ENCODE measurements at regions not wholly inside any gene's neighbourhood (a gene's known extent, or its start where the extent isn't known, plus 50 kb on each side); places are given as distances from the start of the nearest gene placed in this dataset.

DNA sequence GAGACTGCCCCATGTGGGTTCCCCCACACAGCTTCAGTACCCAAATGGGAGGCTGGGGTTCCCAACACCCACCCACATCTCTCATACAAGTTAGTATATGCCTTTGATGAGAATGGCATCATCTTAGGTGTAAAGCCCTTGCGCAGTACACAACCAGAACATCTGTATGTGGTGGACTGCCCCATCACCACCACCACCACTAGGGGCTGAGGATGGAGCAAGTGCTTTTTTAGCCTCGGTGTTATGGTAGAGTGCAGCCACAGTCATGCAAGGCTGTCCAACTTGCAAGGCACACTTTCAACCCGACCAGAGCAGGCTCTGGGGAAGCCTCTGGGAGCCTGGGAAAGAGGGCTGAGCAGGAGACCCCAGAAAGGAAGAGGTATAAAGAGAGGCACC, 241.2 kb downstream of the TFCP2L1 start:
- Histone ChIP-seq H3K27me3 (no peaks in the 10 kb centered on the region), H3K4me3 (no peak overlapping the region), H3K27ac (no peak overlapping the region), H3K36me3 (no peaks in the 10 kb centered on the region), H3K9me3 (no peaks in the 10 kb centered on the region), H3K4me1 (no peaks in the 10 kb centered on the region)
- ATAC-seq (ENCODE audit: low FRiP score in 2 of 2) (no peak), DNase-seq (no peak)
- WGBS, 2 donors, result 59 to 62% methylated on average over 3 of the region's 3 CpGs
- TF ChIP-seq POLR2A (IDR thresholded peaks at IDR 0.05) (no peak), POLR2AphosphoS5 (IDR thresholded peaks at IDR 0.05) (no peak), EP300 (IDR thresholded peaks at IDR 0.05) (no peak)
- TF ChIP-seq, protein P1, sequence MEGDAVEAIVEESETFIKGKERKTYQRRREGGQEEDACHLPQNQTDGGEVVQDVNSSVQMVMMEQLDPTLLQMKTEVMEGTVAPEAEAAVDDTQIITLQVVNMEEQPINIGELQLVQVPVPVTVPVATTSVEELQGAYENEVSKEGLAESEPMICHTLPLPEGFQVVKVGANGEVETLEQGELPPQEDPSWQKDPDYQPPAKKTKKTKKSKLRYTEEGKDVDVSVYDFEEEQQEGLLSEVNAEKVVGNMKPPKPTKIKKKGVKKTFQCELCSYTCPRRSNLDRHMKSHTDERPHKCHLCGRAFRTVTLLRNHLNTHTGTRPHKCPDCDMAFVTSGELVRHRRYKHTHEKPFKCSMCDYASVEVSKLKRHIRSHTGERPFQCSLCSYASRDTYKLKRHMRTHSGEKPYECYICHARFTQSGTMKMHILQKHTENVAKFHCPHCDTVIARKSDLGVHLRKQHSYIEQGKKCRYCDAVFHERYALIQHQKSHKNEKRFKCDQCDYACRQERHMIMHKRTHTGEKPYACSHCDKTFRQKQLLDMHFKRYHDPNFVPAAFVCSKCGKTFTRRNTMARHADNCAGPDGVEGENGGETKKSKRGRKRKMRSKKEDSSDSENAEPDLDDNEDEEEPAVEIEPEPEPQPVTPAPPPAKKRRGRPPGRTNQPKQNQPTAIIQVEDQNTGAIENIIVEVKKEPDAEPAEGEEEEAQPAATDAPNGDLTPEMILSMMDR (IDR thresholded peaks at IDR 0.05), result no peak

DNA sequence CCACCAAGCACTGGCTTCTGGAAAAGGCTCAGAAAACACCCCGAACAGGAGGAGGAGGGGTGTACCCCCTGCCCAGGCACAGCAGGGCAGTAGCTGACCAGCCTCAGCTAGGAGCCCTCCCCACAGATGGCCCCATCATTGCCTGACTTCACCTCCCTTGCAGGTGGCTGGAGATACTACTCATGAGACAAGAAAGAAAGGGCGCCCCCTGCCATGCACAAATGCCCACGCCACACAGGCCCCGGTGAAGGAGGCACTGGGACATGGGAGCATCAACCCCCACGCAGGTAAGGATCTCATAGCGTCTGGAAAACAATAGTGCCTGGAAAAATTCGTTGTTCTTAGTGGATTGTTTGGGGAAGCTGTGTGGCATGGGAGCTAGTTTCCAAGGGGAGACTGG, 240.6 kb downstream of the TFCP2L1 start:
- H3K27ac ChIP-seq, result no peak overlapping the region
- DNase-seq (no peak), ATAC-seq (ENCODE audit: low FRiP score in 2 of 2) (no peak)
- no peaks in the 10 kb centered on the region for H3K9me3 ChIP-seq
- no peak overlapping the region for H3K4me3 ChIP-seq
- TF ChIP-seq, protein P1 (IDR thresholded peaks at IDR 0.05), result no peak
- TF ChIP-seq POLR2A (IDR thresholded peaks at IDR 0.05) (no peak), EP300 (IDR thresholded peaks at IDR 0.05) (no peak), POLR2AphosphoS5 (IDR thresholded peaks at IDR 0.05) (no peak)
- H3K4me1 ChIP-seq, result no peaks in the 10 kb centered on the region
- WGBS, 2 donors, result 52 to 60% methylated on average over 7 of the region's 7 CpGs
- H3K36me3 ChIP-seq, result no peaks in the 10 kb centered on the region
- H3K27me3 ChIP-seq, result no peaks in the 10 kb centered on the region

DNA sequence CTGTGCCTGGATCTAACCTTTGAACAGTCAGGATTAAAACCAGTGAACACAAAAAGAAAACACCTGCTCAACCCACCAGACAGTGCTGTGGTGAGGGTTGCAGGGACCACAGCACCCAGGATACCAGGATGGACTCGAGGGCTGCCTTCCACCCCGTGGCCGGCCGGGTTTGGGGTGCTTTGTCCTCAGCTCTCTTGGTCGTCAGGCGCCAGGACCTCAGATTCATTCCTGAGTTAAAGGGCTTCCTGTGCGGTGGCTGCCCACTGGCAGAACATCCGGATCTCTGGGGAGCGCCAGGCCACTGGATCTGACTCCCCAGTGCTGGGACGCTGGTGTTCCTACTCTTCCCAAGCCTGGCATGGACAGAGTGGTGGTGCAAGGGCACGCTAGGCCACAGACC, 239.8 kb downstream of the TFCP2L1 start:
- DNase-seq (peak in 1 of 2 donors; percentile 68), ATAC-seq (ENCODE audit: low FRiP score in 2 of 2) (no peak)
- Histone ChIP-seq H3K4me1 (no peaks in the 10 kb centered on the region), H3K27ac (no peak overlapping the region), H3K27me3 (no peaks in the 10 kb centered on the region), H3K9me3 (peaks cover 0 to 3% (median 0%) of the 10 kb centered on the region in 4 donors), H3K4me3 (no peak overlapping the region), H3K36me3 (no peaks in the 10 kb centered on the region)
- TF ChIP-seq POLR2AphosphoS5 (IDR thresholded peaks at IDR 0.05), result no peak
- no peak for TF ChIP-seq POLR2A (IDR thresholded peaks at IDR 0.05)
- WGBS, 2 donors, result 89 to 100% methylated on average over 1 to 11 of the region's 11 CpGs

DNA sequence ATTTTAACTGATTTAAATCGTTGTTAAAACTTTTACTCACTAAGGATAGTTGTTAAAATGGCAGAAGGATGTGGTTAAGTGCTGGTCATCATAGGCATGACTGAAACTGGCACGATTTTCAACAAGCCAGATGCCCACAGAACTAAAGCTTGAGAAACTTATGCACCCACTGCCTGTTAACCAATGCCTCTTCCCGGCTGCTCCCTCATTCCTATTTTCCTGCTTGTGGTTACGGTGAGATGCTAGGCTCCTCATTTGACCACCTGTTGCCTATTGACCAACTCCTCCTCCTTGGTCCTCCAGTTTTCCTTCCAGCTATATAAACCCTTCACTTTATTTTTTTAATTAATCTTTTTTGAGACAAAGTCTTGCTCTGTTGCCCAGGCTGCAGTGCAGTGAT, 238.7 kb downstream of the TFCP2L1 start:
- 62 to 69% methylated on average over 4 of the region's 4 CpGs for WGBS, 2 donors
- TF ChIP-seq, protein P1 (IDR thresholded peaks at IDR 0.05), result no peak
- TF ChIP-seq POLR2A (IDR thresholded peaks at IDR 0.05) (no peak), EP300 (IDR thresholded peaks at IDR 0.05) (no peak), POLR2AphosphoS5 (IDR thresholded peaks at IDR 0.05) (no peak)

DNA sequence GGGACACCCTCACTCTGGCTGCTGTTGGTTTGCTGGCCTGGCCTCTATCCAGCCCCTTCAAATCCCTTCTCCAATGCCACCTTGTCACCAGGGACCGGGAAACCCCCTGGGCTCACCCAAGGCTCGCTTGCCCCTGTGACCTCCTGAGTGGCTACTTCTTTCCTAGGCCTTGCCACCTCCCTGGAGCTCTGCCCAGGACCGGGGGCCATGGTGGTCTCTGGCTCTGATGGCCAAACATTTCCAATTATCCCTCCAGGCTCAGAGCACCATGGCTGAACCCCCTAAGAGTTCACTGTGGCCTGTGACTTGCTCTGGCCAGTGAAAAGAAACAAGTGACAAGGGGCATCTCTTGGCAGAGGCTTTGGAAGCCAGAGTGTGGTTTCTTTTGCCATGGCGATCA, 237.6 kb downstream of the TFCP2L1 start:
- Histone ChIP-seq H3K4me1 (no peaks in the 10 kb centered on the region), H3K9me3 (peaks cover 0 to 6% (median 2%) of the 10 kb centered on the region in 4 donors), H3K4me3 (no peak overlapping the region), H3K27ac (no peak overlapping the region), H3K27me3 (no peaks in the 10 kb centered on the region), H3K36me3 (no peaks in the 10 kb centered on the region)
- 87 to 91% methylated on average over 3 to 4 of the region's 4 CpGs for WGBS, 2 donors
- TF ChIP-seq EP300 (IDR thresholded peaks at IDR 0.05) (no peak), POLR2AphosphoS5 (IDR thresholded peaks at IDR 0.05) (no peak)
- TF ChIP-seq, protein P1 (IDR thresholded peaks at IDR 0.05), result no peak
- no peak for ATAC-seq (ENCODE audit: low FRiP score in 2 of 2)
- no peak for DNase-seq

More for the DNA sequence above, 238.7 kb downstream of the TFCP2L1 start:
- Histone ChIP-seq H3K36me3 (no peaks in the 10 kb centered on the region), H3K9me3 (peaks cover 0 to 6% (median 2%) of the 10 kb centered on the region in 4 donors), H3K27me3 (no peaks in the 10 kb centered on the region), H3K4me3 (no peak overlapping the region), H3K4me1 (no peaks in the 10 kb centered on the region), H3K27ac (no peak overlapping the region)
- ATAC-seq (ENCODE audit: low FRiP score in 2 of 2), result no peak
- no peak for DNase-seq

Measured in upper lobe of left lung (tissue), 6 donors.